Neuron (in vitro differentiated cells): ENCODE measurements at regions not wholly inside any gene's neighbourhood (a gene's known extent, or its start where the extent isn't known, plus 50 kb on each side); places are given as distances from the start of the nearest gene placed in this dataset.

Source experiments
- H2AFZ ChIP-seq: one replicate; pipeline ENCODE4 v1.6.1; 2013; ENCODE audit warnings: low read depth, mild to moderate bottlenecking, inconsistent platforms, low read length, moderate library complexity
- H3K27me3 ChIP-seq: one replicate; pipeline ENCODE4 v1.6.1; 2013; ENCODE audit warnings: low read length; ENCODE audit not compliant: insufficient read depth
- H3K36me3 ChIP-seq: one replicate; pipeline ENCODE4 v1.6.1; 2013; ENCODE audit warnings: low read length; ENCODE audit not compliant: insufficient read depth
- H3K4me1 ChIP-seq: one replicate; pipeline ENCODE4 v1.6.1; 2013; ENCODE audit warnings: low read length; ENCODE audit not compliant: insufficient read depth
- H3K4me3 ChIP-seq: 2 replicates; pipeline ENCODE4 v1.5.1; 2013; ENCODE audit warnings: mild to moderate bottlenecking, low read length, moderate library complexity
- H3K9me3 ChIP-seq: one replicate; pipeline ENCODE4 v1.6.1; 2013; ENCODE audit warnings: low read length

GRCh38 chr4:82235346-82235745, 138.4 kb downstream of the HNRNPD start:
- Histone ChIP-seq H3K4me3 (no peak overlapping the region), H3K4me1 (no peaks in the 10 kb centered on the region), H3K36me3 (no peaks in the 10 kb centered on the region), H2AFZ (no peak overlapping the region), H3K9me3 (no peaks in the 10 kb centered on the region), H3K27me3 (no peaks in the 10 kb centered on the region)

DNA sequence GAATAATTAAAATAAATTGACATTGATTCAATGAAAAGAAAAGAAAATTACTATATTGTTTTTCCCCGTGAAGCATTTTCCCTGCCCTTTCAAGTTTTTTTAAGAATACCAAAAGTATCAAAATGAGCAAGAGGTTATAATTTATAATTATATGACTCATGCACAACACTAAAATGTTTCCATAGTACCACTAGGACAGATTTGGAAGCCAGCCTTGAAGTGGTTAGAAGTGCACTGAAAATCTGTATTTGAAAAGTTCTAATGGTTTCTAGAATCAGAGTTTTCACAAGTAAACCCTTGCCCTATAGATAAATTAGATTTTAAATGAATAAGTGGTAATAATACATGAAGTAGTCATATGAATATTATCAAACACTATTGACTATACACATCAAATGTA, 140.9 kb downstream of the HNRNPD start:
- no peaks in the 10 kb centered on the region for H3K36me3 ChIP-seq
- no peaks in the 10 kb centered on the region for H3K27me3 ChIP-seq
- no peak overlapping the region for H2AFZ ChIP-seq
- no peaks in the 10 kb centered on the region for H3K9me3 ChIP-seq
- no peaks in the 10 kb centered on the region for H3K4me1 ChIP-seq
- no peak overlapping the region for H3K4me3 ChIP-seq

DNA sequence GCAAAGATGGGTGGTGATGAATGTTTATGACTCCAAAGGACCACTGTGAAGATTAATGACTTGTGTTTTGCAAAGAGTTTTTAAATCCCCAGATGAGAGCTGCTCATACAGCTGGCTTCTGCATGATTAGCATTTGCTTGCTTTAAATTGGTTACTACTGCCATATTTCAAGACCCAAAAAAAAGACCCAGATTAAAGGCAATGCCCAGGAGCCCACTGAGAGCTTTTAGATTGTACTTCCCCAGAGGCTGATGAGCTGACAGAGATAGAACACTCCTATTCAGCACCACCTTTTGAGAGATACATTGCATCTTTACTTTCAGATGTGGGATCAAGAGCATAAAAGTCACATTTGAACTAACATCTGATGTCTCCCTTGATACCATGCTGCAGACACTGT, 142.0 kb downstream of the HNRNPD start:
- Histone ChIP-seq H3K9me3 (no peaks in the 10 kb centered on the region), H3K36me3 (no peaks in the 10 kb centered on the region), H3K4me3 (no peak overlapping the region), H2AFZ (no peak overlapping the region), H3K4me1 (no peaks in the 10 kb centered on the region), H3K27me3 (no peaks in the 10 kb centered on the region)

GRCh38 chr4:82230306-82230705, 143.5 kb downstream of the HNRNPD start:
- no peak overlapping the region for H2AFZ ChIP-seq
- H3K36me3 ChIP-seq: no peaks in the 10 kb centered on the region
- H3K27me3 ChIP-seq: no peaks in the 10 kb centered on the region
- no peaks in the 10 kb centered on the region for H3K4me1 ChIP-seq
- no peak overlapping the region for H3K4me3 ChIP-seq
- no peaks in the 10 kb centered on the region for H3K9me3 ChIP-seq

DNA sequence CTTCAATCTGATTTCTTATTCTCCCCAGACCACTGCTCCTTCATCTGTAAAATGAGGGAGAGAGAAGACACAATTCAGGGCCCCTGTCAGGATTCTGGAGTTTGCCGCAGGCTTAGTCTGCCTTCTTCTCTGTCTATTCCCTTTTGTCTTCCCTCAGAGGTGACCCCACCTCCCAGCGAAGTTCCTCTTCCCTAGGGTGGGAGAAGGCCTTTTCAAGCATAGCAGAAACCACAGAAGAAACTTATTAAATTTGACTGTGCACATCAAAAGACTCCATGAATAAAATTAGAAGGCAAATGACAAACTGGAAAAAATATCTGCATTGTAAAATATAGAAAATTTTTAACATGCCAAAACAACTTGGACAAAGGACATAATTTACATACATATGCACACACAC, 148.8 kb downstream of the HNRNPD start:
- H3K4me3 ChIP-seq: no peak overlapping the region
- H2AFZ ChIP-seq: no peak overlapping the region
- no peaks in the 10 kb centered on the region for H3K27me3 ChIP-seq
- no peaks in the 10 kb centered on the region for H3K9me3 ChIP-seq
- no peaks in the 10 kb centered on the region for H3K36me3 ChIP-seq
- no peaks in the 10 kb centered on the region for H3K4me1 ChIP-seq

- no peaks in the 10 kb centered on the region for H3K4me1 ChIP-seq
- H3K27me3 ChIP-seq: no peaks in the 10 kb centered on the region
- H2AFZ ChIP-seq: no peak overlapping the region
- no peaks in the 10 kb centered on the region for H3K36me3 ChIP-seq
- no peak overlapping the region for H3K4me3 ChIP-seq
- no peaks in the 10 kb centered on the region for H3K9me3 ChIP-seq
Observed at GRCh38 chr4:82223715-82224114, 150.1 kb downstream of the HNRNPD start.

DNA sequence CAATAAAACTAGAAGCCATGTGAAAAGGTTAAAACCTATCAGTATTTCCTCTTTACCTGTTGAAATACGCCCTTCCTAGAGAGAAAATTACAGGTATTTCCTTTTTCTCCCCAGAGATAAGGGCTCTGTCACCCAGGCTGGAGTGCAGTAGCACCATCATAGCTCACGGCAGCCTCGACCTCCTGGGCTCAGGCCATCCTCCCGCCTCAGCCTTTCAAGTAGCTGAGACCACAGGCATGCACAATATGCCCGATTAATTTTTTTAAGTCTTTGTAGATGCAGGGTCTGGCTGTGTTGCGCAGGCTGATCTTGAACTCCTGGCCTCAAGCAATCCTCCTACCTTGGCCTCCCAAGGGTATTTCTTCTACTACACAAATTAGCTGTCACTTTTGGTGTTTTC, 154.4 kb downstream of the HNRNPD start:
- no peak overlapping the region for H3K4me3 ChIP-seq
- no peaks in the 10 kb centered on the region for H3K27me3 ChIP-seq
- no peaks in the 10 kb centered on the region for H3K36me3 ChIP-seq
- H3K9me3 ChIP-seq: no peaks in the 10 kb centered on the region
- H2AFZ ChIP-seq: no peak overlapping the region
- no peaks in the 10 kb centered on the region for H3K4me1 ChIP-seq

GRCh38 chr4:82217986-82218715, 155.6 kb downstream of the HNRNPD start:
- Histone ChIP-seq H3K4me3 (no peak overlapping the region), H3K27me3 (no peaks in the 10 kb centered on the region), H2AFZ (no peak overlapping the region), H3K4me1 (no peaks in the 10 kb centered on the region), H3K9me3 (no peaks in the 10 kb centered on the region), H3K36me3 (no peaks in the 10 kb centered on the region)

DNA sequence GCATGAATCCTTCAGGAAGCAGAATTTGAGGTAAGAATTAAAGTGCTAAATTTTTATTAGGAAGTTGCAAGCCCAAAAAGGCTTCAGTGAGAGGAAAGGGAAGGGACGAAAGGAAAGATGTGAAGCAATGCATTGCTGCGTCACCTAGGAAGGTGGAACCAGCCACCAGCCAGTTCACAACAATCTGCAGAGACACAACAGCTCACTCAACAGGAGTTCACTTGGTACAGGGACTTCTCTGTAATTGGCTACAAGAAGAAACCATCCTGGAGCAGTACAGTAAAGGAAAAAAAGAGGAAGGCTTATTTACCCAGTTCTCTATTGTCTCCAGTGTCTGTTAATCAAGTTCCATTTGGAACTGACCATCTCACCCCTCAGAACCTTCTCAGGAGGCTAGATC, 157.6 kb downstream of the HNRNPD start:
- no peaks in the 10 kb centered on the region for H3K36me3 ChIP-seq
- H3K27me3 ChIP-seq: no peaks in the 10 kb centered on the region
- H3K4me3 ChIP-seq: no peak overlapping the region
- no peaks in the 10 kb centered on the region for H3K4me1 ChIP-seq
- H2AFZ ChIP-seq: no peak overlapping the region
- H3K9me3 ChIP-seq: no peaks in the 10 kb centered on the region

- Histone ChIP-seq H3K4me1 (no peaks in the 10 kb centered on the region), H3K9me3 (no peaks in the 10 kb centered on the region), H2AFZ (no peak overlapping the region), H3K4me3 (no peak overlapping the region), H3K27me3 (no peaks in the 10 kb centered on the region), H3K36me3 (no peaks in the 10 kb centered on the region)
Observed at GRCh38 chr4:82215800-82216199, 158.0 kb downstream of the HNRNPD start.

DNA sequence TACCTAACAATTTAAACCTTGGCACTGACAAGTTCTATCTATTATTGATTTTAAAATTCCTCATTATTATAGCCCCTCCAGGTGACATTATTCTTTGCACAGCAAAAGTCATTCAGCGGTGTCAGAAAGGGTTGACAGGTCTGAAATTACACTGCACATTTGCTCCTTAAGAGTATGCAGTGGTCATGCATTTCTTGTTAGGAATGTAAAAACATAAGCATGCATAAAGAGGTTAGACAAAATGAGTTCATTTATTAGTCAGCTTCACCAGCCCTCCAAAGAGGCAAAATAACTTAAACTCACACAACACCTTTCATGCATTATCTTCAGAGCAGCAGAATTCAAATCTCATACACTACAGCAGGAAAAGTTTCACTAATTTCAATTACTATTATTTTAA, 158.8 kb downstream of the HNRNPD start:
- Histone ChIP-seq H3K27me3 (no peaks in the 10 kb centered on the region), H2AFZ (no peak overlapping the region), H3K9me3 (no peaks in the 10 kb centered on the region), H3K36me3 (no peaks in the 10 kb centered on the region), H3K4me1 (no peaks in the 10 kb centered on the region), H3K4me3 (no peak overlapping the region)

- no peaks in the 10 kb centered on the region for H3K4me1 ChIP-seq
- H3K36me3 ChIP-seq: no peaks in the 10 kb centered on the region
- H3K4me3 ChIP-seq: no peak overlapping the region
- H2AFZ ChIP-seq: no peak overlapping the region
- no peaks in the 10 kb centered on the region for H3K27me3 ChIP-seq
- no peaks in the 10 kb centered on the region for H3K9me3 ChIP-seq
Observed at GRCh38 chr4:82213485-82214417, 160.0 kb downstream of the HNRNPD start.

GRCh38 chr4:82201805-82202641, 171.8 kb downstream of the HNRNPD start:
- no peaks in the 10 kb centered on the region for H3K36me3 ChIP-seq
- no peaks in the 10 kb centered on the region for H3K9me3 ChIP-seq
- H3K27me3 ChIP-seq: no peaks in the 10 kb centered on the region
- no peak overlapping the region for H3K4me3 ChIP-seq
- H2AFZ ChIP-seq: no peak overlapping the region
- H3K4me1 ChIP-seq: no peaks in the 10 kb centered on the region
